GM23248 (cell line): ENCODE measurements at regions not wholly inside any gene's neighbourhood (a gene's known extent, or its start where the extent isn't known, plus 50 kb on each side); places are given as distances from the start of the nearest gene placed in this dataset.

ENCODE experiments used
- EZH2 ChIP-seq: fragments of 200-600 bp; sonication (generic); IDR thresholded peaks from 2 replicates; pipeline ENCODE4 v1.6.1; 2018; ENCODE audit warnings: antibody characterized with exemption, mild to moderate bottlenecking; ENCODE audit not compliant: insufficient read depth, poor library complexity, severe bottlenecking
- EZH2phosphoT487 ChIP-seq: fragments of 200-600 bp; sonication (generic); IDR thresholded peaks from 2 replicates; pipeline ENCODE4 v1.6.1; 2018; ENCODE audit warnings: antibody characterized with exemption, moderate library complexity, mild to moderate bottlenecking, low read depth; ENCODE audit not compliant: insufficient read depth

DNA sequence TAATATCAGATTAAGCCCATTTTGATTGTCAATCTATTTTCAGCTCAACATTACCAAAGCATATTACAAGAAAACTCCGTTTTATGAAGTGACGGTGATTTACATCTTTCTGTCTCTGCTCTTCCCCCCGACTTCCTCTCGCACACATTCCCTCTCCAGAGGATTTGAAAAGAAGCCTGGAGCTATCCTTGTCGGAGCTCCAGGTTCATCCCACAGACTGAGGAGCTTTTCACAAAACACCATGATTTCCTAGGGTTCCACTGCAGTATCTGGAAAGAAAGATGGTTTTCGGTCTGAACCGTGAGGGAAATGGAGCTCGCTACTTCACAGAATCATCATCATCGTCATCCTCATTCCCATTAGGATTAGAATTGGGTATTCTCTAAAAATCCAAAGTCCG lies 655.5 kb upstream of the MGMT start:
- TF ChIP-seq EZH2 = no peak
- TF ChIP-seq EZH2phosphoT487 = no peak
